ENCODE measurements at regions not wholly inside any gene's neighbourhood (a gene's known extent, or its start where the extent isn't known, plus 50 kb on each side); places are given as distances from the start of the nearest gene placed in this dataset.

DNA sequence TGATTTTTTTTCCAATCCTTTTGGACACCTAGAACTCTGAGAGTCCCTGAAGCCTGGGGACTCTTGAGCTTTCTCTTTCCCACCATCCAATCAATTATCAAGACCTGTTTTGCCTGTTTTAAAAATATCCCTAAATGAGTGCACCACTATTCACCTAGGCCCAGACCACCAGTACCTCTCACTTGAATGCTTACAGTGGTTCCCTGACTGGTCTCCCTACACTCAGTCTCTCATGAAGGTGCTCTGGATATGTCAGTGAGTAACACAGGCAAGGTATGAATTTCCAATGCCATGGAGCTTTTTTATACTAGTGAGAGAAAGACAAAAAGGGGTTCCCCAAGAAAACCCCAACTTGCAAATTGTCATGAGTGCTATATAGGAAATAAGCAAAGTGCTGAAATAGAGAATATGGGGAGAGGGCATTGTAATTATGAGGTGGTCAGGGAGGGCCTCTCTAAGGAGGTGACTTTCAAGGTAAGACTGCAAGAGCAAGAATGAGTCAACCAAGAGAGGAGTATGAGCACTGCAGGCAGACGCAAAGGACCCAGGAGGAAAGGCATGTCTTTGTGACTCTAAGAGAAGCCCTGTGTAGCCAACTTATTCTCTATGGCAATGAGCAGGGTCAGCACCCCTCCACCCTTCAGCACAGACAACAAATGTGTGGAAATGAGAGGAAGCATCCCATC, 85.3 kb upstream of the MBIP start:
- TF ChIP-seq, protein P1, sequence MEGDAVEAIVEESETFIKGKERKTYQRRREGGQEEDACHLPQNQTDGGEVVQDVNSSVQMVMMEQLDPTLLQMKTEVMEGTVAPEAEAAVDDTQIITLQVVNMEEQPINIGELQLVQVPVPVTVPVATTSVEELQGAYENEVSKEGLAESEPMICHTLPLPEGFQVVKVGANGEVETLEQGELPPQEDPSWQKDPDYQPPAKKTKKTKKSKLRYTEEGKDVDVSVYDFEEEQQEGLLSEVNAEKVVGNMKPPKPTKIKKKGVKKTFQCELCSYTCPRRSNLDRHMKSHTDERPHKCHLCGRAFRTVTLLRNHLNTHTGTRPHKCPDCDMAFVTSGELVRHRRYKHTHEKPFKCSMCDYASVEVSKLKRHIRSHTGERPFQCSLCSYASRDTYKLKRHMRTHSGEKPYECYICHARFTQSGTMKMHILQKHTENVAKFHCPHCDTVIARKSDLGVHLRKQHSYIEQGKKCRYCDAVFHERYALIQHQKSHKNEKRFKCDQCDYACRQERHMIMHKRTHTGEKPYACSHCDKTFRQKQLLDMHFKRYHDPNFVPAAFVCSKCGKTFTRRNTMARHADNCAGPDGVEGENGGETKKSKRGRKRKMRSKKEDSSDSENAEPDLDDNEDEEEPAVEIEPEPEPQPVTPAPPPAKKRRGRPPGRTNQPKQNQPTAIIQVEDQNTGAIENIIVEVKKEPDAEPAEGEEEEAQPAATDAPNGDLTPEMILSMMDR (conservative IDR thresholded peaks at IDR 0.05; ENCODE audit: low read length), result no peak
- no peak for TF ChIP-seq EZH2phosphoT487 (IDR thresholded peaks at IDR 0.05; ENCODE audit: borderline replicate concordance, low read depth, low read length)
